Mesendoderm (in vitro differentiated cells): ENCODE measurements at regions not wholly inside any gene's neighbourhood (a gene's known extent, or its start where the extent isn't known, plus 50 kb on each side); places are given as distances from the start of the nearest gene placed in this dataset.
"Not testable (repeated sequence)": the region's sequence is repeated elsewhere in the genome, so short reads cannot be mapped to it uniquely, and the experiment has no call there.

Source experiments
- DNase-seq: peaks from one replicate; pipeline ENCODE4 v3.0.0; 2013
- H2AK5ac ChIP-seq: 2 replicates; pipeline ENCODE4 v1.6.1; 2013; ENCODE audit warnings: low read length, inconsistent platforms
- H2BK120ac ChIP-seq: 2 replicates; pipeline ENCODE4 v1.6.1; 2013; ENCODE audit warnings: low read depth, mild to moderate bottlenecking, low read length, moderate library complexity, mixed read lengths
- H2BK15ac ChIP-seq: replicated peaks from 2 replicates; pipeline ENCODE4 v1.6.1; 2013; ENCODE audit warnings: low read depth, mild to moderate bottlenecking, moderate library complexity
- H2BK5ac ChIP-seq: 2 replicates; pipeline ENCODE4 v1.6.1; 2013; ENCODE audit warnings: low read length, inconsistent platforms
- H3K18ac ChIP-seq: 2 replicates; pipeline ENCODE4 v1.6.1; 2013; ENCODE audit warnings: mild to moderate bottlenecking, low read length, mixed read lengths
- H3K23ac ChIP-seq: one replicate; pipeline ENCODE4 v1.6.1; 2013; ENCODE audit warnings: low read length
- H3K27ac ChIP-seq: 2 replicates; pipeline ENCODE4 v1.5.1; 2013; ENCODE audit warnings: low read depth, mild to moderate bottlenecking, inconsistent platforms, low read length, moderate library complexity
- H3K27me3 ChIP-seq: 2 replicates; pipeline ENCODE4 v1.6.1; 2013; ENCODE audit warnings: low read length, control low read depth, mild to moderate bottlenecking, inconsistent platforms; ENCODE audit not compliant: insufficient read depth, poor library complexity
- H3K36me3 ChIP-seq: 2 replicates; pipeline ENCODE4 v1.6.1; 2013; ENCODE audit warnings: low read length, inconsistent platforms; ENCODE audit not compliant: control insufficient read depth, insufficient read depth
- H3K4ac ChIP-seq: one replicate; pipeline ENCODE4 v1.6.1; 2013; ENCODE audit warnings: low read depth, mild to moderate bottlenecking, low read length, moderate library complexity
- H3K4me1 ChIP-seq: 2 replicates; pipeline ENCODE4 v1.6.1; 2013; ENCODE audit warnings: low read depth, low read length, inconsistent platforms; ENCODE audit not compliant: control insufficient read depth
- H3K4me2 ChIP-seq: 2 replicates; pipeline ENCODE4 v1.6.1; 2013; ENCODE audit warnings: low read length
- H3K4me3 ChIP-seq: 2 replicates; pipeline ENCODE4 v1.5.1; 2013; ENCODE audit warnings: mild to moderate bottlenecking, low read length
- H3K56ac ChIP-seq: one replicate; pipeline ENCODE4 v1.6.1; 2013; ENCODE audit warnings: low read length
- H3K79me1 ChIP-seq: 2 replicates; pipeline ENCODE4 v1.6.1; 2013; ENCODE audit warnings: low read length, inconsistent platforms
- H3K79me2 ChIP-seq: 2 replicates; pipeline ENCODE4 v1.6.1; 2013; ENCODE audit warnings: mild to moderate bottlenecking, low read length; ENCODE audit not compliant: control insufficient read depth, insufficient read depth
- H3K9ac ChIP-seq: 2 replicates; pipeline ENCODE4 v1.6.1; 2013; ENCODE audit warnings: low read length, inconsistent platforms
- H4K5ac ChIP-seq: one replicate; pipeline ENCODE4 v1.6.1; 2013; ENCODE audit warnings: low read length
- H4K8ac ChIP-seq: one replicate; pipeline ENCODE4 v1.6.1; 2013; ENCODE audit warnings: low read depth, mild to moderate bottlenecking, control low read depth, low read length, moderate library complexity
- WGBS: extraction: QIAGEN DNeasy Blood & Tissue Kit; methylation state at CpG from one replicate; pipeline ENCODE4 v1.1.7; 2013; ENCODE audit warnings: low lambda C conversion rate, missing lambda C conversion rate; ENCODE audit not compliant: insufficient coverage; ENCODE audit errors: extremely low coverage; 5-methylcytosine and 5-hydroxymethylcytosine counted together

DNA sequence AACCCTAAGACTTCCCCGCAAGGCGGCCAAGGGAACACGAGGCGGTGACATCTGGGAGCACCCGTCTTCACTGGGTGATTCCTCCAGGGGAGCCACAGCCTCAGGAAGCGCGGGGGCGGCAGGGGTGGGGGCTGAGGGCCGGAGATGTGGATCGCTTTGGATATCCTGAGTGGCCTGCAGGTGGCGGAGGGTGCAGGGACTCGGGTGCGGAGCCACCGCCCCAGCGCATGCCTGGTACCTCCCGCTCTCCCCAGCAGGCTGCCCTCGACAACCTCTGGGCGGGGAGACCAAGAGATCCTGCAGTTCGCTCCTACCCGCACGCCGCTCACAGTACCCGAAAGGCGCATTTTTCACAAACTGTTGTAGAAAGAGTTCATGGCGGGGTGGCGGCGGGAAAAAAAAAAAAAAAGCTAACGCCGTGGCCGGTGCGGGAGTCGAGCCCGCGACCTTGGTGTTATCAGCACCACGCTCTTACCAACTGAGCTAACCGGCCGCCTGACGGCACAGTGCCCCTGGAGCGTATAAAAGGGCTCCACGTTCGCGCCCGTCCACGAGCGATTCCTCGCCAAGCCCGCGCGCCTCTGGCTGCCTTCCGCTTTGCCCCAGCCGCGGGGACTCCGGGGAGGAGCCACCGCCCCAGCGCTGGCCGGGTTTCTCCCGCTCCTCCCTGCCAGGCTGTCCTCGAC is 124.7 kb upstream of the PRKX start:
- not testable (repeated sequence) for H4K5ac ChIP-seq, DNase-seq, H2BK15ac ChIP-seq, H3K4me3 ChIP-seq, H3K56ac ChIP-seq, H3K79me1 ChIP-seq, H3K9ac ChIP-seq, H3K27me3 ChIP-seq, H2BK5ac ChIP-seq, H3K4me1 ChIP-seq, H4K8ac ChIP-seq, H2BK120ac ChIP-seq, H3K18ac ChIP-seq, H3K4me2 ChIP-seq, H2AK5ac ChIP-seq, H3K36me3 ChIP-seq, H3K23ac ChIP-seq, H3K79me2 ChIP-seq, H3K27ac ChIP-seq, H3K4ac ChIP-seq
- no CpG with 5 or more reads among the region's 58 CpGs for WGBS

DNA sequence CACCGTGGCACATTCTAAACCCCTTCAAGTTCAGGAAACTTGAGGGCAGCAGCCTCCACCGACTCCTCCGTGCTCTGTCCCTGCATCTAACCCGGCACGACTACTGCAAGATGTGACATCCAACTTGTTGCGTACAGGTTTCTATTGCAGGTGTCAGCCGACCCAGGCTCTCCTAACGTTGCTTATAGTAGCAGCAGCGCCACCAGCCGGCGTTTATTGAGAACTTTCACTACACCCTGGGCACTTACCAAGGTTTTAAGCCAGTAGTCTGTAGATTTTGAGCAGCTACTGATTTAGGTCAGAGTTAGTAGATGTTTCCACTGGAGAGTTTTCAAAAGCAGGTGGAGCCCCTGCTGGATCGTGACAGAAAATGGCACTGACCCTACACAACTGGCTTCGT is 123.8 kb upstream of the PRKX start:
- H3K27me3 ChIP-seq, H2AK5ac ChIP-seq, H4K5ac ChIP-seq, H3K4me3 ChIP-seq, H3K79me1 ChIP-seq, H3K4me1 ChIP-seq, H3K4ac ChIP-seq, H3K27ac ChIP-seq, H3K79me2 ChIP-seq, H2BK15ac ChIP-seq, H3K4me2 ChIP-seq, H4K8ac ChIP-seq, H3K36me3 ChIP-seq, H2BK120ac ChIP-seq, H3K23ac ChIP-seq, DNase-seq, H3K9ac ChIP-seq, H3K56ac ChIP-seq, H3K18ac ChIP-seq, H2BK5ac ChIP-seq: not testable (repeated sequence)
- no CpG with 5 or more reads among the region's 13 CpGs for WGBS

GRCh38 chrX:3833761-3834542 is 120.5 kb upstream of the PRKX start:
- not testable (repeated sequence) for DNase-seq, H4K8ac ChIP-seq, H3K27ac ChIP-seq, H4K5ac ChIP-seq, H3K4me2 ChIP-seq, H3K9ac ChIP-seq, H3K4ac ChIP-seq, H3K23ac ChIP-seq, H3K18ac ChIP-seq, H3K36me3 ChIP-seq, H2AK5ac ChIP-seq, H3K79me1 ChIP-seq, H3K79me2 ChIP-seq, H3K4me3 ChIP-seq, H2BK120ac ChIP-seq, H3K56ac ChIP-seq, H2BK15ac ChIP-seq, H2BK5ac ChIP-seq, H3K27me3 ChIP-seq, H3K4me1 ChIP-seq
- no CpG with 5 or more reads among the region's 11 CpGs for WGBS

DNA sequence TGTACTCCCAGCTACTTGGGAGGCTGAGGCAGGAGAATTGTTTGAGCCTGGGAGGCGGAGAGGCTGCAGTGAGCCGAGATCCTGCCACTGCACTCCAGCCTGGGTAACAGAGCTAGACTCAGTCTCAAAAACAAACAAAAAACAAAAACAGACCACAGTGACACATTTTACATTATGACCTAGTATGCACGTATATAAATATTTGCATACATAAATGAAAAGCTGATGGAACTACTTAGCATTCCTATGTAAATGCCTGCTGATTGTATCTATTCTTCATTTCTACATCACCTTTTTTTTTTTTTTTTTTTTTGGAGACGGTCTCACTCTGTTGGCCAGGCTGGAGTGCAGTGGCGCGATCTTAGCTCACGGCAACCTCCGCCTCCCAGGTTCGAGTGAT is 116.6 kb upstream of the PRKX start:
- H3K79me2 ChIP-seq, H3K4me3 ChIP-seq, H3K4me2 ChIP-seq, H3K27ac ChIP-seq, DNase-seq, H2BK5ac ChIP-seq, H3K23ac ChIP-seq, H3K79me1 ChIP-seq, H3K56ac ChIP-seq, H3K4ac ChIP-seq, H3K4me1 ChIP-seq, H4K8ac ChIP-seq, H2BK120ac ChIP-seq, H3K27me3 ChIP-seq, H2AK5ac ChIP-seq, H3K18ac ChIP-seq, H2BK15ac ChIP-seq, H3K36me3 ChIP-seq, H4K5ac ChIP-seq, H3K9ac ChIP-seq: not testable (repeated sequence)
- WGBS: no CpG with 5 or more reads among the region's 9 CpGs

- H3K23ac ChIP-seq, H3K79me1 ChIP-seq, H4K8ac ChIP-seq, H3K18ac ChIP-seq, H3K27ac ChIP-seq, H3K9ac ChIP-seq, DNase-seq, H3K4ac ChIP-seq, H4K5ac ChIP-seq, H3K79me2 ChIP-seq, H2BK120ac ChIP-seq, H3K56ac ChIP-seq, H3K27me3 ChIP-seq, H3K4me2 ChIP-seq, H3K4me3 ChIP-seq, H3K4me1 ChIP-seq, H2BK5ac ChIP-seq, H3K36me3 ChIP-seq, H2AK5ac ChIP-seq, H2BK15ac ChIP-seq: not testable (repeated sequence)
- no CpG with 5 or more reads among the region's 12 CpGs for WGBS
These were observed 115.6 kb upstream of the PRKX start for GRCh38 chrX:3829041-3829531.
